Stimulated activated CD8-positive, alpha-beta memory T cell treated with anti-CD3 and anti-CD28 coated beads, Interleukin-7, amount 100 ng/mL, for 48 hours (primary cell): ENCODE measurements at regions not wholly inside any gene's neighbourhood (a gene's known extent, or its start where the extent isn't known, plus 50 kb on each side); places are given as distances from the start of the nearest gene placed in this dataset.
"Not testable (repeated sequence)": the region's sequence is repeated elsewhere in the genome, so short reads cannot be mapped to it uniquely, and the experiment has no call there.

Experiments used
- DNase-seq, 2 donors: peaks; one replicate each; pipeline ENCODE4 v3.0.0-alpha.2; 2020; ENCODE audit warnings: low read depth in 1 of 2; ENCODE audit errors: extremely low read depth in 1 of 2

DNA sequence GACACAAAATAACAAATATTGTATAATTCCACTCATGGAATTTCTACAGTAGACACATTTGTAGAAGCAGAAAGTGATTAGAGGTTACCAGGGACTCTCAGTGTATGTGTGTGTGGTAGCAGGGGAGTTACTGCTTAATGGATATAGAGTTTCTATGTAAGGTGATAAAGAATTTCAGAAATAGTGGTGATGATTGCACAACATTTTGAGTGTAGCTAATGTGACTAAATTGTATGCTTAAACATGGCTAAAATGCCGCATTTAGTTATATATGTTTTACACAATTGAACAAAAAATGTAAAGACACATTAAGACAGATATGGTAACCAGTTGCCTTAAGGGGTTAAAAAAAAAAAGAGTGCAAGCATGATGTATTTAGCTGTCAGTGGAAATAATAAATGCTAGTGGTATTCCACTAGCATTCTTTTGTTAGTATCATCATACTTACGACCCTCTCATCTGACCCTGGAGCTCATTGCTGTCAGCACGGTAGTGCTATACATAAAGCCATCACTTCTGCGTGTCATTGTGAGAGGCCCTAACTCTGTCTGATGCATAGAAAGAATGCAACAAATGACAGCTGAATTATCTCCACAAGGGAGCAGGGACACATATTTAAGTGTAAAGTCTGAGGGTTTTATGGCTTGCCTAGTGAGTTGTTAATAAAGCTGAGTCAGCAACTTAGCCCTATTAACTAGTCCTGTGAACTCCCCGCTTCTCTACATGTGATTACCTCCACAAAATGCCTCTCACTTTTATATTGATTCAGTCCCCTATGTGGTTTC lies 134.1 kb upstream of the RXFP2 start:
- no peak for DNase-seq

DNA sequence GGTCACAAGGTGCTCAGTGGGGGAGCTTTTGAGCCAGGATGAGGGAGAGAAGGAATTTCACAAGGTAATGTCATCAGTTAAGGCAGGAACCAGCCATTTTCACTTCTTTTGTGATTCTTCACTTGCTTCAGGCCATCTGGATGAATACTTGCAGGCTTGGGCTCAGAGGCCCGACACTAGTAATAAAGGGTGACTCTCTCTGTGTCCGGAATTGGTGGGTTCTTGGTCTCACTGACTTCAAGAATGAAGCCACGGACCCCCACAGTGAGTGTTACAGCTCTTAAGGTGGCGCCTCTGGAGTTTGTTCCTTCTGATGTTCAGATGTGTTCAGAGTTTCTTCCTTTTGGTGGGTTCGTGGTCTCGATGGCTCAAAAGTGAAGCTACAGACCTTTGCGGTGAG lies 131.8 kb upstream of the RXFP2 start:
- DNase-seq: not testable (repeated sequence)

DNA sequence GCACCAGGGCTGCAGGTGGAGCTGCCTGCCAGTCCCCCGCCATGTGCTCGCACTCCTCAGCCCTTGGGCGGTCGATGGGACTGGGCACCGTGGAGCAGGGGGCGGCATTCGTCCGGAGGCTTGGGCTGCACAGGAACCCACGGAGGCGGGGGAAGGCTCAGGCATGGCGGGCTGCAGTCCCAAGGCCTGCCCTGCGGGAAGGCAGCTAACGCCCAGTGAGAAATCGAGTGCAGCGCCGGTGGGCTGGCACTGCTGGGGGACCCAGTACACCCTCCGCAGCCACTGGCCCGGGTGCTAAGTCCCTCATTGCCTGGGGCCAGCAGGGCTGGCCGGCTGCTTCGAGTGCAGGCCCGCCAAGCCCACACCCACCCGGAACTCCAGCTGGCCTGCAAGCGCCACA lies 130.5 kb upstream of the RXFP2 start:
- DNase-seq: not testable (repeated sequence)

DNA sequence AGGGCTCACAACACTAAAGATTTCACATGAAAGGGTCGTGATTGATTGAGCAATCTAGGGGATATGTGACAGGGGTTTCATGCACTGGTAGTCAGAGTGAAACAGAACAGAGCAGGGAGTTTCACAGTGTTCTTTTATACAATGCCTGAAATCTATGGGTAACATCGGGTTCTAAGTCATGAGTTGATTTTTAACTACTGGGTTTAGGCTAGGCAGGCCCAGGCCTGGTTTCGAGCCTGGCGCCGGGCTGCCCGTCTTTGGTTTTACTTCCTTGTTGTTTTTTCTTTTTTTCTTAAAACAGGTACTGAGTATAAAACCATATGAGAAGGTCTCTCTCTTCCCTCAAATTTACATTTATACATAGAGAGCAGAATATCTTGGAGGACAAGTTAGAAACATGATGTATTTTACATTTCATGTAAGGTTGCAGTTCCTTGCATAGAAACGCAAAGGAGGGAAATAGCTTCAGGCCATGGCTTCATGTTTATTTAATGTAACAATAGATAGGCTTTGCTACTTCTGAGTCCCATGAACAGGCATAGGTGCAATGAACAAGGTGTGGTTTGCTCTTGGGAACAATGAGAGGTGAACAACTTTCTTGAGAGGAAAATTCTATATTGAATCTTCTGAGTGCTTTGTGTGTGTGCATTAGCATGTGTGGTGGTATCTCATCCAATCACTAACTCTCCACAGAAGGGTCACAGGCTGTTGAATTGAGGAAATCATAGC lies 128.9 kb upstream of the RXFP2 start:
- DNase-seq: no peak

DNA sequence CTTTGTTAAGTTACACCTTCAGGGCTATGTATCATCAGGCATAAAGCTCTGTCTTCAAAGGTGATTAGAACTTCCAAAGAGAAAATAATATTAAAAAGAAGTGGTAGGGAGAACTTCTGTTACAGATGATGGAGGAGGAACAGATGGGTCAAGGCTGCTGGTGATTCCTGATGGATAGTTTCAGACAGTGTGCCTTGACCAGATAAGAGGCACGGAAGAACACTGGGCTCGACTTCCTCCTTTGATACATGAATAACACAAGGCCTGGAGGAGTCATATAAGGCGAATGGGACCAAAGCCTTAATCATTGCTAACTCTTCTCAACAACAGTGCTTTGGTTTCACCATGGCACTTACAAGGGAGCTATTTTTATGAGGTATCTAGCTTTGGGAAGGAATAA lies 128.1 kb upstream of the RXFP2 start:
- no peak for DNase-seq

DNA sequence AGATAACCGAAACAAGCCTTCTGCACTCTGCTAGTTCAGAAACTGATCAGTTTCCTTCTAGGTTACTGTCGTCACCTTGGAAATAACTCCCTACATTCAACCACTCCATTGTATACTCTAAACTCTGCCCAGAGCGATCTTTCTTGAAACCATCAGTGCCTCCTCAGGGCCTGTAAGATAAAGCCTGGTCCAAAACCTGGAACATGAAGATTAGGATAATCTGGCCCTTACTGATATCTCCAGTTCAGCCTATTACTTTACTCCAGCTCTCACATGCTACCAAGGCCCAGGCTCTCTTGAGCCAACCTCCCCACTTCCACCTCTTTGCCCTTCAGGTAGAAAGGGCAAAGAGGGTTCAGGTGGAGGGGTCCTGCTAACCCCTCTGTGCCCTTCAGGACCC lies 125.3 kb upstream of the RXFP2 start:
- DNase-seq: no peak

DNA sequence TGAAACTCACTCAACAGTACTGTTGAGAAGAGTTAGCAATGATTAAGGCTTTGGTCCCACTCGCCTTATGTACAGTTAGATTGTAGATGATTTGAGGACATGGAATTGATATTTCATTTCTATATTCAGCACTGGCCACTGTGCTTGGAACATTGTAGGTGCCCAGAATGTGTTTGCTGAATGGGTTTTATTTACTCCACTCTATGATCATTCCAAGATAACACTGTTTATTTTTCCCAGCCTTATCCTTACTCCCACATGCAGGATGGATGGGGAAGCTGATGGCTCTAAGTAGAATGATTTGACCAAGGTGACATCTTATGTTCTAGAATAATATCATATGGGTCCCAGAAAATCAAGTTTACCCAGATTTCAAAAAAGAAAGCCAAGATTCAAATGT lies 124.6 kb upstream of the RXFP2 start:
- DNase-seq: no peak

DNA sequence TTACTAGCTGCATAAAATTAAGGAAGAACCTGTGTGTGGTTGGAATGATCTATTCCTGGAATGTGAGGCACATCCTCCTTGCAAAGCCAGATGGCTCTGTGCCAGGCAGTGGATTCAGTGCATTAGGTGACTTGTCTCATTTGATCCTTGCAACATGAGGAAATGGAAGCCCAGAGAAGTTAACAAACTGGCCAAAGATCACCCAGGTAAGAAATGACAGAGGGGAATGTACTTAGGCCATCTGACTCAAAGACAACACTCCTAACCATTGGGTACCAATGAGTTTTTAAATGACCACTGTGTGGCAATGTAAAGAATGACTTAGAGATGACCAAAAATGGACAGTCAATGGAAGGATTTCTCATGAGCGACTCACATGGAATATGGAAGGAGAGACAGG lies 114.2 kb upstream of the RXFP2 start:
- DNase-seq: no peak

DNA sequence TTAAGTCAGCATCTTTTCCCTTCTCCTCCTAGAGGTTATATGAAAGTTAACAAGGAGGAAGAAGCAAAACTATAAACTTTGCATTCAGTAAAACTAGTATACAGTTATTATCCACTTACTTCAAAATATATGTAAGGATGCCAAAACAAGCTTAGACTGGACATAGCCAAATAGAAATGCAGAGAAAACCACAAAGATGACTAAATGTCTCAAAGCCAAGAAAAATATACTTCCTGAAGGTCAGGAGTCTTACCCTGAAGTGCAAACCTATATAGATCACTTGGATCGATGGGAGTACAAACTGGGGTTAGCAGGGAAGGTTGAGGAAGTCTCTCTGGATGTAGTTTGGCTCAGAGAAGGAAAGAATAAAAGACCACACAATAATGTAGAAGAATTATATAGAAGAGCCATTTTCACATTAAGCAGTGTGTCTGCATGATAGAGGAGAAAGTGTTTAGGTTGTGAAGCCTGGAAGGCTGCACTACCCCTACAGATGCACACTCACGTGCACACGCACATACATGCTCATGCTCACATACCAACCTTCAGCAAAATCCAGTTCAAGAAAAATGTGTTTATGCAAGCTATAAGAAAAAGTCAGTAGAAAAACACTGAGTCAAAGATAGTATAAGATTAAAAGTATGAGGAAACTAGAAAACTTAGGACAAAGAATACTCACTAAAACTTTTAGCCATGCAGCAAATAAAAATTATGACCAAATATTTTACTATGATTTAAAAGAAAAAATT lies 112.1 kb upstream of the RXFP2 start:
- DNase-seq: no peak

DNA sequence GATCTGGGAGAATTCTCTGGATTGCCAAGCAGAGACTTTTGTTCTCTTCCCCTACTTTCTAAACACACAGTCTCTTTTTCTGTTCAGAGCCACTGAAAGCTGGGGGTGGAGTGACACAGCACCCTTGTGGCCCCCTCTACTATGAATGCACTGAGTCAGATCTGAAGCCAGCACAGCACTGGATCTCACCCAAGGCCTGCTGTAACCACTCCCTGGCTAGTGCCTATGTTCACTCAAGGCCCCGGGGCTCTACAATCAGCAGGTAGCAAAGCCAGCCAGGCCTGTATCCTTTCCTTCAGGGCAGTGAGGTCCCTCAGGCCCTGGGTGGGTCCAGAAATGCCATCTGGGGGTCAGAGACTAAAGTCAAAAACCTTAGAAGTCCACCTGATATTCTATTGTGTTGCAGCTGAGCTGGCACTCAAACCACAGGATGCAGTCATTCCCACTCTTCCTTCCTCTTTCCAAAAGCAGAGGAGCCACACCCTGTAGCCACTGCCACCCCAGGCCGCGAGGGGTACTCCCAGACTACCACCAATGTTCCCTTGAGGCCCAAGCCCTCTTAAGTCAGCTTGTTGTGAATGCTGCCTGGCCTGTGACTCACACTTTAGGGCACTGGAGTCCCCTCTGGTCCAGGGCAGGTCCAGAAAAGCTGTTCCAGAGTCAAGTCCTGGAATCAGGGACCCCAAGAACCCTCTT lies 110.1 kb upstream of the RXFP2 start:
- no peak for DNase-seq

DNA sequence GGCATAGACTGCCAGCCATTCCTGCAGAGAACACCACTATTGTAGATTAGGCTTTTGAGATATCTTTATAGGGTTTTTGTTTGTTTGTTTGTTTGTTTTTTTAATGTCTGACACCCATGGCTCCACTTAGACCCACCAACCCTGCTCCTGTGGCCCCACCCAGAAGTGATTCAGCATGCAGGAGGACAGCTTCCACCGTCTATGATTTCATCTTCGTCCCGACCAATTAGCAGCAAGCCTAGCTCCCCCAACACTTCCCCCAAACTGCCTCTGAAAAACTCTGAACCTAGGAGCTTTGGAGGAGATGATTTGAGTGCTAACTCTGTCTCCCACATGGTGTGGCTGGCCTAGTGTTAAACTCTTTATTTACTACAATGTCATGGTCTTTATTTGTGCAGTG lies 108.3 kb upstream of the RXFP2 start:
- DNase-seq: no peak

DNA sequence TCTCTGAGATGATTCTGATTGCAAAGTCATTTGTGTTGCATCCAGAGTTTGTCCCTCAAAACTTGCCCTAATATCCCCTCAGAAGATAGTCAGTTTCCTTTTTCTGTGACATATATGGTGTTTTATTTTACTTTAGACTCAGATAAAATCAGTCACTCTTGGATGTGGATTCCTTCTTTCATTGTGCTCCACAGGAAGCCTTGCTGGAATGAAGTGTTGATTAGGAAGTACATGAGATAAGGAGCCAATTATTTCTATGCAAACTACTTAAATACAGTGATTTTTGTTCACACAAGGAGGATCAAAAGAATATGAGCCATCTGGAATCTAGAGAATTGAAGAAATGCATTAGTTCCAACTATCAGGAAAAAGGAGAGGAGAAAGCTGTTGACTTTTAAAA lies 107.6 kb upstream of the RXFP2 start:
- DNase-seq: no peak

DNA sequence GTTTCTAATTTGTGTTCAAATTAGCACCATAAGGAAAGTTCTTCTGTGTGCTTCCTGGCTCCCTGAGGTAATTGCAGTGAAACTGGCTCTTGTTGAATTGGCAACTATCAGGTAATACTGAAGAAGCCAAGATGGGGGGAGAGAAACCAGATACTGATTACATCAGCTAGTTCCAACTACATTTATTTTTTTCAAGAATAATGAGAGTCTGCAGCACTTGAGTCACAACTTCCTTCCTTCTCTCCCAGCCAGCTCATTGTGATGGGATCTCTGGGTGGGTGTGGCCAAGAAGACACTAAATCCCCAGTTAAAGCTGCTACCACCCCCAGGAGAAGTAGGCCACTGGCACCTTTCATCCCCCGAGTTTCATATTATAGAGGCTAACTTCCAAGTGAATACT lies 100.7 kb upstream of the RXFP2 start:
- DNase-seq: no peak

DNA sequence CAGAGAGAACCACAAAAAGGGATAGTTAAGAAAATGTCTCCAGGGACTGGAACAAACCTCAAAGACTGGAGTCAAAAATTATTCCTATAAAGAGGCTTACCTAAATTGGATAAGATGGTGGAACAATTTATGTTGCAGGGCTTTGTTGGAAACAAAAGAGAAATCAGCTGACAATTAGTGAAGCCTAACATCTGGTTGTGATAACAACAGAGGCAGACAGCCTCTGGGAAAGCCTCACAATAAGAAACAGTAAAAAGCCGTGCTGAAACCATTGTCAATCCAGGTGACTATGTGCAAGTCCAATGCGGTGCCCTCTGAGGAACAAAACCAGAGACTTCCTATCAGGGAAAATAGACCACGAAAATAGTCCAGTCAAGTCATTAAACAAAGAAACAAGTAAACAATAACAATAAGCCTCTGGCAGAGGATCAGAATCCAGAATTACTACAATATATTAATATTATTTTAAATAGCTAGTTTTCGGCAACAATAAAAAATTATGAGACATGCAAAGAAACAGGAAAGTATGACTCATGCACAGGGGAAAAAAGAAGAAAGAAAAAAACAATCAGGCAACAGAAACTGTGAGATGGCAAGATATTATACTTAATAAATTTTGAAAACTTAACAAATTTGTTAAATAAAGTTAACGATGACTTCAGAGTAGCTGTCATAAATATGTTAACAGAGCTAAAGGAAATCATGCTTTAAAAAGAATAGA lies 99.7 kb upstream of the RXFP2 start:
- DNase-seq: no peak

DNA sequence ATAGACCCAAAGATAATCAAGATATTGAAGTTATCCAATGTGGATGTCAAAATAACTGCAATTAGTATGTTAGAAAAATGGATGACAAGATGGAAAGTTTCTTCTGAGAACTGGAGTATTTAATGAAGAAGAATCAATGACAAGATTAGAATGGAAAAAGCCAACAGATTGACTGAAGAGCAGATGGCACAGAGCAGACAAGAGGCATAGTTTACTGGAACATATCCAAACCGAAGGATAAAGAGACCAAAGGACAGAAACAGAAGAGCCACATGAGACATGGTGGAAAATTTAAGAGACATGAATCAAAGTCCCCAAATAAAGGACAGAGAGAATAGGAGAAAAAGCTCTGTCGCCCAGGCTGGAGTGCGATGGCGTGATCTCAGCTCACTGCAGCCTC lies 89.6 kb upstream of the RXFP2 start:
- no peak for DNase-seq

DNA sequence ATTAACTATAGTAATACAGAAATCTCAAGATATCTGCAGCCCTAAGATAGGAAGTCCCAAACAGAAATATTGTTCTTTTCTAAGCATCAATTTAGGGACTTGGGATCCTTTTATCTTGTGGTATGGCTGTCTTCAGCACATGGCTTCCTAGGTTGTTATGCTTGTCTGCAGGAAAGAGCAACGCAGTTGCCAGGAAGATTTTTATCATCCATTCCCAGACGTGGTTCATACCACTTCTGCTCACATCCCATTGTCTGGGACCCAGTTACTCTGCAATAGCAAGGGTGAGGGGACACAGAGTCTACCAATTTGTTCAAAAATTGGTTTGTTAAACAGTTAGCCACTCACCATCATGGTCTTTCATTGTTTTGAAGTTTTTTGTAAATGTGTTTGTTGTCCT lies 85.6 kb upstream of the RXFP2 start:
- DNase-seq: no peak

DNA sequence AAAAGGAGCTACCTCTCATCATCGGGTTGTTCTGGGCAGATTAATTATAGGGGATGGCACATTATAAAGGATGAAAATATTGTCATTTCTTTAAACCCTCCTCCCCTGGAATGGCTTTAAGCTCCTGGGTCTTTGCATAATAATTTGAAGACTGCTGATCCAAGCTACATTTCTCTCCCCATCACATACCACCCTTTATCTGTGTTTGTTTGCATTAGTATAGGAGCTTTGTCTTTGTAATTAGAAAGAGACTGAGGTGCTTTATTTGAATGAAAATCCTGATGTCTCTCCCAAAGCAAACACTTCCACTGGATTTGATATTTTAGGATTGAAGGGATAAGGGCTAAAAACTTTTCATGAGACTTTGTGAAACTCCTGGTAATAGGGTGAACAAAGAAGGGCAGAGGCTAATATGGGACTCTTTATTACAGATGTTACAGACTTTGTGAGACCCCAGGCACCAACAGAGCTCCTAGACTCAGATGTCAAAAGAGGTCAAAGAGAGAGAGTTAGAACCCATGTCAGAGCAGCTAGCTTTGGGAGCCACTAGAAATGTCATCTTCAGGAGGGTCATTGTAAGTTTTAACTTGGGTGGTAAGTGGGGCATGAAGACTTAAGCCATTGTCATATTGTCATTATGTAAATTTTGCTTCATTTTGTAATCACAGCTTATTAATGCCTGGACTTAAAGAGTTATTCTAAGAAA lies 75.3 kb upstream of the RXFP2 start:
- DNase-seq: no peak

DNA sequence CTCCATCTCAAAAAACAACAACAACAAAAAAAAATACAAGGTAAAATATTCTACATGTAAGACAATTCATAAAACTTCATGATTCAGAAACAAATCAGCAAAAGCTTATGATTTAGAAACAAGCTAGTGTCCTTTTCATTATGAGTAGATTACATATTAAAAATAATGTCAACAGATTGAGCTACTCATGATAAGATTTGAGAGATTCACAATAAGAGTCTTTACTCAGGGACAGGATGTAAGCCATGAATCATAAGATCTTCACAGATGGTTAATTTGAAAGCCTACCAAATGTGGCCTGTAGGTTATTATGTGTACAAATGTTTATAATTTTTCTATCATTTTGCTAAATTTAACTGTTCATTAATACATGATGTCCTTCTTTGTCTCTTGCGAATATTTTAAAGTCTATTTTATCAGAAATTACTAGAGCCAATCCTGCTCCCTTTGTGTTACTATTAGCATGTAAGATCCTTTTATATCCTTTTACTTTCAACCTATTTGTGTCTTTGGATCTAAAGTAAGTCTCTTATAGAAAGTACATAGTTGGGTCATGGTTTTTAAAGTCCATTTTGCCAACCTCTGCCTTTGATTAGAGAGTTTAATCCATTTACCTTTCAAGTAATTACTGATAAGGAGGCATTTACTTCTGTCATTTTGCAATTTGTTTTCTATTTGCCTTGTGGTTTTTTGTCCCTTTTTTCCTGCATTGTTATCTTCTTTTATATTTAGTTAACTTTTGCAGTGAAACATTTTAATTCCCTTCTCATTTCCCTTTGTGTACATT lies 68.3 kb upstream of the RXFP2 start:
- no peak for DNase-seq

DNA sequence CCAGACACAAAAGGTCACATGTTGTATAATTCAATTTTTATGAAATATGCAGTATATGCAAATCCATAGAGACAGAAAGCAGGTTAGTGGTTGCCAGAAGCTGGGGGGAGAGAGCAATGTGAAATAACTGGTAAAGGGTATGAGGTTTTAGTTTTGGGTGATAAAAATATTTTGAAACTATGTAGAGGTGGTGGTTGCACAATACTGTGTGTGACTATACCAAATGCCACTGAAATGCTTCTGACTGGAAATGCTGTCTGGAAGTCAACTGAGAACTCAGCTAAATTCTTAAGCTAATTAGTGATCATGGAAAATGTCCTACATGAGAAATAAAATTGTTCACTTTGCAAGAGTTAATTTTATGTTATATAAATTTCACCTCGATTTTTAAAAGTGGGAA lies 65.3 kb upstream of the RXFP2 start:
- DNase-seq: no peak
